Stromal cell of bone marrow (primary cell): ENCODE measurements at regions not wholly inside any gene's neighbourhood (a gene's known extent, or its start where the extent isn't known, plus 50 kb on each side); places are given as distances from the start of the nearest gene placed in this dataset.

ENCODE experiments used
- DNase-seq: peaks from one replicate; pipeline ENCODE4 v3.0.0-alpha.2; 2012; ENCODE audit warnings: low read depth

- no peak for DNase-seq
Observed at GRCh38 chr1:5597991-5598823, 394.0 kb downstream of the NPHP4 start.

DNA sequence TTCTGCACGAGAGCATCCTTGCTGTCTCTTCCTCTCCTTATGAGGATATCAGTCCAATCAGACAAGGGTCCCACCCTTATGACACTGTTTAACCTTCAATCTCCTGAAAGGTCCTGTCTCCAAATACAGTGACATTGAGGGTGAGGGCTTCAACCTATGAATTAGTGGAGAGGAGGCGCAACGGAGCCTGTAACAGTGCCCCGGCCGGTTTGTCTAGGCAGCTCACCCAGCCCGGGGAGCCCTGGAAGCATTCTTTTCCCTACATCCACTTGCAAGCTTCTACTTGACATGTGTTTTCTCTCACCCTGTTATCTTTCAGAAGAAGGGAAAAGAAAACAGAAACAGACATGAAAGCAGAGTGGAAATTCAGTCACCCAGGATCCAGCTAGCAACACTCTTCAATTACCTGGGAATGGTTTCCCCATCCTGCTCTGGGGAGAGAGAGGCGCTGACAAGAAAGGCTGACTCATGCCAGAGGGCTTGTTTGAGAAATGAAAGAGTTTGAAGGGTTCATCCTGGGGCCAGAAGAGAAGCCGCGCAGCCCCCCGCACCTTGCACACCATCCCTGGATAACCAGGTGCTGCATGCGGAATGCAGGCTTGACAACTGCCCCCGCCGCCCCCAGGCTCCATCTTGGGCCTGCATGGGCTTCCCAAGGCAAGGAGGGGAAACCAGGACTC, 394.9 kb downstream of the NPHP4 start:
- DNase-seq: no peak

DNA sequence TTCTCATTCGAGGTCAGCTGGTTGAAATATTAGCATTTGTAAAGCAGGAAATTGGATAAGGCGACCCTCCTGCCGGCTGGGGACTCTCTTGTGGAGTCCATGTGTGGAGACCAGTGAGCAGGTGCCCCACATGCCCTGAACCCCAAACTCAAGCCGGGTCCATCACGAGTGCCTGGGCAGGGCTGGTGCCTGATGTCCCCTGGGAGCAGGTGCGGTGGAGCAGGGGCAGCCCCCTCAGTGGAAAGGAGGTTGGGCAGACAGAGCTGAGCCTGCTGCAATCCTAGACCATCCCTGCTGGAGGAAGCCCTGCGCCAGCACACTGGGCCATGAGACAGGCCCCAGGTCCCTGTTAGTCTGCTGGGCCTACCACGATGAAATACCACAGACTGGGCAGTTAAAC, 395.6 kb downstream of the NPHP4 start:
- DNase-seq: no peak

- no peak for DNase-seq
Observed at GRCh38 chr1:5595531-5596170, 396.6 kb downstream of the NPHP4 start.

DNA sequence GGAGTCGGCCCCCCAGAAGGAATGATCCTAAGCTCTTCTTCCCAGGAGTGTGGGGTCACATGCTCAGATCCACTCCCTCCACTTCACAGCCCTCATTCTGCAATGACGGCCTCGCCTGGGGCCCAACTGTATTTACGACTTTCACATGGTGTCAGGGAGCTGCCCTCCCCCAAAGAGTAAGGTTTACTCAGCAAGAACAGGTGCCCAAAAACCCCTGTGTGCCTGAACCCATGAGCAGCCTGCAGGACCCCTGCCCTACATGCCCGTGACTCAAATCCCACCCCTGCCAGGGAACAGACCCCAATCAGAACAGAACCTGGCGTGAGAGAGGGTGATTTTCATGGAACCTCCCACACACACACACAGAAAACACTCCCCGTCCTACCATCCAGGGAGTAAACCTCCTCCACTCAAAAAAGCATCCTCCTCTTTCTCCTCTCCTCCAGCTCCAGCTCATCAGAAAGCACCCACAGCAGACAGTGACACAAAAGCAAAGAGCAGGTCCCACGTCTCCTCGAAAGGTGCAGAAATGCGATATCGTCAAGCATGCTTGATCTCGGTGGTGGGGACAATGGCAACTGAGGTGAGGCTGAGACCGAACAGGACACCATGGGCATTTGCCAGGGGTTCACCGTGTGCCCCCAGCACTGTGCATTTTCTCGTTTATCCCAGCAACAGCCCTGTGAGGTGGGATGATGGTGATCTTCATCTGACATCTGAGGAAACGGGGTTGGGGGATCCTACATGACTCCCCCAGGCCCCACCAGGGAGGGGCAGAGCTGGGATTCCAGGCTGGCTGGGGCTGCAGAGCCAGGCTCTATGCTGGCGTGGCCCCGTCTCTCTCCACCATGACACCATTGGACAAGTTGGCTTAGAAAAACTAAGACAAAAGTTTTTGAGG, 397.9 kb downstream of the NPHP4 start:
- no peak for DNase-seq

GRCh38 chr1:5590717-5591116, 401.5 kb downstream of the NPHP4 start:
- no peak for DNase-seq

DNA sequence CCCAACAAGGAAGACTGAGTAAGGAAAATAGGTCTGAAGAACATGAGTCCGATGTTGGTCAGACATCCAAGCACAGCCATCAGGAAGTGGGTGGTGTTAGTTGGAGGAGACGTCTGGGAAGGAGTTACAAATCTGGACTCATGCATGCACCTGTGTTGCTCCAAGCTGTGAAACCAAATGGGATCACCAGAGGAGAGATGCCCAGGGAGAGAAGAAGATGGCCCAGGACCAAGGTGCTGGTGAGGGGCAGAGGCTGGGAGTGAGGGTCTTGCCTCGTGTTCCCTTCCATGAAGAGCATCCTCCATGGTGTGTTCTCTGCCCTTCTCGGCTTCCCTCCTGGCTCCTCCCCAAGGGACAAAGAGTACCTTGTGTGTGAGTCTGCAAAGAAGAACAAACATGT, 405.6 kb downstream of the NPHP4 start:
- DNase-seq: no peak

DNA sequence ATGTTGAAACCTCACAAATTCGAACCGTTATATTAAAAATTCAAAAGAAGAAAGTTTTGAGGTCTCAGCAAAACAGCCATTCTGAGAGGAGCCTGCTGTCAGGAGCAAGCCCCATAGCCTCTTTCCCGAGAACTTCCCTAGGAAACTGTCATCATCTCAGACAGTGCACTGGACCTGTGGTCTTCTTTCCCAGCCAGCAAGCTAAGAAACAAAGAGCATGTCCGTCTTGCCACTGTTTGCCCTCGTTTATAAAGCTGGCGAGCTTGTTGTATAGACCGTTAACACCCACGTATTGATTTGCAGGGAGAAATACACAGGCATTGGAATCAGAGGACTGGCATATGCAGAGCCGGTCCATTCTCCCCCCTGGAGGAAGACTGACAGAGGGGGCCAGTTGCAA, 407.0 kb downstream of the NPHP4 start:
- no peak for DNase-seq

DNA sequence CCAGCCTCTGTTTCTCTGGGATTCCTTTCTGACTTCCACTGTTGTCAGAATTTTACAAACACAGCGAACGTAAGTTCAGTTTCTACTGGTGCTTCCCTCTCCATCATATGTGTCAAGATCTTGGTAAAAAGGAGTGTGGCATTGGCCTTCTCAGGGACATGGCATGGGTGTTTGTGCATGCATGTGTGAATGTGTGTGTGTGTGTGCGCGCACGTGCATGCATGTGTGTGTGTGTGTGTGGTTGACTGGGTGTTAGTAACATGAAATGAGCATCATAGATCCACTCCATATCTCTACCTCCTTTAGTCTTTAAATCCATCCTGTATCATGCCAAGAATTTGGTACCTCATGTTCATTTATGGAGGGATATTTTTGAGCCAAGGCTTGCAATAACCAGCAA, 411.3 kb downstream of the NPHP4 start:
- DNase-seq: no peak

DNA sequence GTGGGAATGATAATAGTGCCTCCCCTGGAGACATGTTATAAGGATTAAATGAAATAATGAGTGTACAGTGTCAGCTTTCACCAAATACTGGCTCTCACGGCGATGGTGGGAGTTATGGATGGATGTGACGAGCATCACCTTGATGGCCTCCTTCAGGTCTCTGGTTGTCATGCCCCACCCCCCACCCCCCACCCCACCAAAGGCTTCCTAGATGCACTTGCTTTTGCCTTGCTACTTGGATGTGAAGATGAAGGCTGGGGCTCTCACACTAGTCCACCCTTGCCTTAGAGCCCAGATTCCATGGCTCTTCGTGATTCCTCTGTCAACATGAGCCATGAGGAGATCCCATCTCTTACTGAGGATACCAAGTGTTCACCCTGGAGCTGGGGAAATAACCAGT, 412.3 kb downstream of the NPHP4 start:
- DNase-seq: no peak

GRCh38 chr1:5578690-5579089, 413.5 kb downstream of the NPHP4 start:
- DNase-seq: no peak

DNA sequence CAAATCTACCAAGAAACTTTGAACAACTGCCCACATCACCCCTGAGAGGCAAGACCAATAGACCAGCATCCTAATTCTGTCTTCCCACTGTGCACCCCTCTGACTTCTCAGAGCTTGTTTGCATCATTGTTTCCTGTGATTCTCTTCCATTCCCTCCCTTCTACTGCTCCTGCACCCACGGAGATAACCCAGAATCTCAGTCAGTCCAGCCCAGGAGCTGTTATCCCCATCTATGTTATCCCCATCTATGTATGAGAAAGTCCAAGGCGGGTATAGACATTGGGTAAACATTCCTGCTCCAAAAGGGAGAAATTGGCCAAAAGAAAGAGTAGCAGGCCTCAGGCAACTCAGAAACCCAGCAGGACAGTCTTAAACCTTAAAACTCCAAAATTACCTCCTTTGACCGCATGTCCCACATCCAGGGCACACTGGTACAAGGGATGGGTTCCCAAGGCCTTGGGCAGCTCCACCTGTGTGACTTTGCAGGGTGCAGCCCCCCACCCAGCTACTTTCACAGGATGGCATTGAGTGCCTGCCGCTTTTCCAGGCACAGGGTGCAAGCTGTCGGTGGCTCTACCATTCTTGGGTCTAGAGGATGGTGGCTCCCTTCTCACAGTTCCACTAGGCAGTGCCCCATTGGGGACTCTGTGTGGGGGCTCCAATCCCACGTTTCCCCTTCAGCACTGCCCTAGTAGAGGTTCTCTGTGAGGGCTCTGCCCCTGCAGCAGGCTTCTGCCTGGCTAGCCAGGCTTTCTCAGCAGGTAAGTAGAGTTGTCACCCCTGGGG, 414.8 kb downstream of the NPHP4 start:
- no peak for DNase-seq

- no peak for DNase-seq
Observed at GRCh38 chr1:5576673-5577065, 415.6 kb downstream of the NPHP4 start.

- no peak for DNase-seq
Observed at GRCh38 chr1:5576011-5576672, 416.1 kb downstream of the NPHP4 start.

- no peak for DNase-seq
Observed at GRCh38 chr1:5575396-5575940, 416.8 kb downstream of the NPHP4 start.

DNA sequence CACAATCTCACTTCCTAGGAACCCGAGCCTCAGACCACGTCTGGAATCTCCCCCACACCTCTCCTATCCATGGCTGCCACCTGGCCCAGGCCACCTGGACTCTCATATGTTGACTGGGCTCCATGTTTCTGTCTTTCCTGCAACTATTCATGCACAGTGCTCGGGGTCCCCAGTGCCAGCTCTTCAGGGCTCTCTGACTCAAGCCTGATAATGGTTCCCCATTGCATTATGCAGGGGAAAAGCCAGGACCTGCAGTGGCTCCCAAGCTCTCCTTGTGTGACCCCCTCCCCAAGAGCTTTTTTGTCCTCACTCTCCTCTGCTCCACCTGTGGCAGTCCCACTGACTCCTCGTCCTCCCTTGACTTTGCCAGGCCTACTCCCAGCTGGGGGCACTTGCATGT, 417.6 kb downstream of the NPHP4 start:
- no peak for DNase-seq

- DNase-seq: no peak
Observed at GRCh38 chr1:5572794-5573193, 419.4 kb downstream of the NPHP4 start.

- DNase-seq: no peak
Observed at GRCh38 chr1:5571861-5572401, 420.3 kb downstream of the NPHP4 start.

DNA sequence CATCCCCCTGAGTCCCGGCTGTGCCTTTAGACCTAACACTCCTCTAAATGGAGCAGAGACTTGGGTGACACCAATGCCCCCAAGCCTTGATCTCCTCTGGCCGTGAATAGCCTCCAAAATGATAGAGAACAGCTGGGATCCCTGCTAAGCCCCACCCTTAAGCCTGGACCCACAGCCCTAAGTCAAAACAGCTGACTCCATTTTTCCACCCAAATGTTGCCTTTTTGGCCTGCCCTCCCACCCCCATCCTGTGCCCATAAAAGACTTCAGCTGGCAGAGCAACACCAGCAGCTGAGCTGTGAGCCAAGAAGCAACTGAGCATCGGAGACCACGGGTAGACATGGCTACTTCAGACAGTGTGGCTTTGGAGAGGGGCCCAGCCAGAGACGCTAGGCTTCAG, 420.8 kb downstream of the NPHP4 start:
- DNase-seq: no peak

DNA sequence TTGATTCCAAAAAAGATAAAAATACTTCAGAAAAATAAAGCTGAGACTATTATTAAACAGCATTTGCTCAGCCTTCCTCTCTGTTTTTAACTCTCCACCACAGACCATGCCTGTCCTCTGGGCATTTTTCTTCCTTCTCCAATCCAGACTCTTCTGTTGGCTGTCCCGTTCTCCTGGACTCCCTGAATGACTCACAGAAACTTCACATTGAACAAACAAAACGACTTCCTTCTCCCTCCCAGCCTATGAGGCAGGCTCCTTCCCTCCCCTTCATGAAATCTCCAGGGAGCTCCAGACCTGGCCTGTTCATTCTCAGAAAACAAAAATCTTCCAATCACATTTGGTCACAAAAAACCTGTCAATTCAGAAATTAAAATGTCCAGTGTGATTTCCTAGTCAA, 421.3 kb downstream of the NPHP4 start:
- no peak for DNase-seq
